MCF 10A (cell line): ENCODE measurements at regions not wholly inside any gene's neighbourhood (a gene's known extent, or its start where the extent isn't known, plus 50 kb on each side); places are given as distances from the start of the nearest gene placed in this dataset.
A peak's percentile ranks its signal among the peaks of the same experiment; 100 is the strongest.
"Not testable (repeated sequence)": the region's sequence is repeated elsewhere in the genome, so short reads cannot be mapped to it uniquely, and the experiment has no call there.

Experiments used
- BruUV-seq: library from RNA; stranded (reverse); fragments of 400-500 nt; replicated peaks from 2 replicates; lab custom pipeline; 2021; lab: Mats Ljungman, UMichigan
- CTCF ChIA-PET: fragments of 300-600 bp; sonication (Branson Sonifier 250); formaldehyde crosslinking; extraction: SDS; loops from one replicate; lab custom pipeline; 2021; ENCODE audit warnings: antibody characterized with exemption, inconsistent platforms; lab: Yijun Ruan, JAX
- POLR2A ChIA-PET: fragments of 300-600, 350-650 bp; sonication (Branson Sonifier 250); formaldehyde crosslinking; extraction: SDS; loops from one replicate; lab custom pipeline; 2020; ENCODE audit warnings: antibody characterized with exemption, inconsistent platforms; lab: Yijun Ruan, JAX
- DNase-seq: peaks from one replicate; pipeline ENCODE4 v3.0.0-alpha.2; 2018; ENCODE audit not compliant: unreplicated experiment
- H3K27ac Mint-ChIP-seq: one replicate; pipeline ENCODE4 v1.8.0; 2022; ENCODE audit warnings: mild to moderate bottlenecking, low read depth, mixed read lengths; ENCODE audit not compliant: unreplicated experiment
- H3K27me3 Mint-ChIP-seq: one replicate; pipeline ENCODE4 v1.8.0; 2022; ENCODE audit warnings: mixed read lengths; ENCODE audit not compliant: insufficient read depth, unreplicated experiment
- H3K36me3 Mint-ChIP-seq: one replicate; pipeline ENCODE4 v1.8.0; 2022; ENCODE audit warnings: mild to moderate bottlenecking, moderate library complexity, mixed read lengths; ENCODE audit not compliant: insufficient read depth, unreplicated experiment
- H3K4me1 Mint-ChIP-seq: one replicate; pipeline ENCODE4 v1.8.0; 2022; ENCODE audit warnings: mixed read lengths; ENCODE audit not compliant: insufficient read depth, unreplicated experiment
- H3K4me3 Mint-ChIP-seq: one replicate; pipeline ENCODE4 v1.8.0; 2022; ENCODE audit warnings: mild to moderate bottlenecking, moderate library complexity, mixed read lengths; ENCODE audit not compliant: unreplicated experiment
- H3K9me3 Mint-ChIP-seq: one replicate; pipeline ENCODE4 v1.8.0; 2022; ENCODE audit warnings: mixed read lengths; ENCODE audit not compliant: unreplicated experiment
- CTCF ChIP-seq: fragments of 200-600 bp; IDR thresholded peaks from one replicate; pipeline ENCODE4 v1.8.0; 2022; ENCODE audit warnings: antibody characterized with exemption, mild to moderate bottlenecking; ENCODE audit not compliant: unreplicated experiment
- intact Hi-C: fragments of 100-400 bp; cut with micrococcal nuclease; formaldehyde crosslinking; loops from 2 replicates; pipeline ENCODE4 v1.14.1; 2022

- Mint-ChIP-seq H3K9me3 (peaks cover 32% of the 10 kb centered on the region), H3K4me1 (peaks cover 6% of the 10 kb centered on the region), H3K27ac (no peak overlapping the region), H3K36me3 (no peaks in the 10 kb centered on the region), H3K4me3 (no peak overlapping the region), H3K27me3 (no peaks in the 10 kb centered on the region)
- BruUV-seq, result no TSS peak
- TF ChIP-seq CTCF, result no peak
- ChIA-PET CTCF (no interaction called here), POLR2A (no interaction called here)
- no peak for DNase-seq
- intact Hi-C loops, result no loop called here
Observed at GRCh38 chr5:68053202-68053601, 162.4 kb upstream of the PIK3R1 start.

GRCh38 chr5:68049053-68049713 lies 166.4 kb upstream of the PIK3R1 start:
- intact Hi-C loops, result no loop called here

GRCh38 chr5:68048516-68048915 lies 167.0 kb upstream of the PIK3R1 start:
- peaks cover 38% of the 10 kb centered on the region for H3K9me3 Mint-ChIP-seq

More at GRCh38 chr5:68049053-68049713, 166.4 kb upstream of the PIK3R1 start:
- BruUV-seq, result no TSS peak
- ChIA-PET CTCF (no interaction called here), POLR2A (interaction anchor here (0.5 to 0.8 kb wide), 4 partner anchors 10 to 491 kb away, joined by 3 to 4 read pairs (median 4); no protein-coding TSS in a partner anchor)
- Mint-ChIP-seq H3K4me3 (no peak overlapping the region), H3K9me3 (peaks cover 39% of the 10 kb centered on the region), H3K4me1 (peaks cover 23% of the 10 kb centered on the region), H3K36me3 (peaks cover 5% of the 10 kb centered on the region), H3K27me3 (no peaks in the 10 kb centered on the region), H3K27ac (peak overlapping the region; percentile 50)
- DNase-seq, result no peak
- no peak for TF ChIP-seq CTCF

GRCh38 chr5:68048054-68048453 lies 167.5 kb upstream of the PIK3R1 start:
- intact Hi-C loops, POLR2A ChIA-PET: not testable (repeated sequence)

More at GRCh38 chr5:68048516-68048915, 167.0 kb upstream of the PIK3R1 start:
- POLR2A ChIA-PET, result interaction anchor here (0.5 to 0.8 kb wide), 3 partner anchors 9 to 152 kb away, joined by 3 to 4 read pairs (median 4); no protein-coding TSS in a partner anchor
- peaks cover 5% of the 10 kb centered on the region for H3K36me3 Mint-ChIP-seq
- intact Hi-C loops, result no loop called here
- H3K4me3 Mint-ChIP-seq, result no peak overlapping the region
- peak overlapping the region; percentile 50 for H3K27ac Mint-ChIP-seq
- no peak for DNase-seq
- CTCF ChIA-PET, result interaction anchor here (0.5 to 0.6 kb wide), 2 partner anchors 123 to 555 kb away, joined by 3 read pairs; no protein-coding TSS in a partner anchor
- H3K27me3 Mint-ChIP-seq, result no peaks in the 10 kb centered on the region
- peaks cover 23% of the 10 kb centered on the region for H3K4me1 Mint-ChIP-seq
- no peak for TF ChIP-seq CTCF
- BruUV-seq, result no TSS peak

More at GRCh38 chr5:68048054-68048453, 167.5 kb upstream of the PIK3R1 start:
- H3K36me3 Mint-ChIP-seq, BruUV-seq, H3K27me3 Mint-ChIP-seq, DNase-seq, H3K4me3 Mint-ChIP-seq, H3K27ac Mint-ChIP-seq: not testable (repeated sequence)
- H3K9me3 Mint-ChIP-seq, result peaks cover 33% of the 10 kb centered on the region
- peaks cover 23% of the 10 kb centered on the region for H3K4me1 Mint-ChIP-seq
- CTCF ChIA-PET, result interaction anchor here (0.5 to 1.0 kb wide), 3 partner anchors 123 to 554 kb away, joined by 3 to 4 read pairs (median 3); partner anchors contain the start of gene PIK3R1
